GM23338 (cell line): ENCODE measurements at regions not wholly inside any gene's neighbourhood (a gene's known extent, or its start where the extent isn't known, plus 50 kb on each side); places are given as distances from the start of the nearest gene placed in this dataset.
"Not testable (repeated sequence)": the region's sequence is repeated elsewhere in the genome, so short reads cannot be mapped to it uniquely, and the experiment has no call there.

ENCODE experiments used
- ATAC-seq: fragments of 200-7000 bp; cut with Tn5 transposase; 3 replicates; pipeline ENCODE4 v1.9.1; 2020
- DNase-seq: peaks from one replicate; pipeline ENCODE4 v3.0.0-alpha.2; 2015; ENCODE audit warnings: low spot score
- H2AFZ ChIP-seq: fragments of 200-600 bp; sonication (generic); 2 replicates; pipeline ENCODE4 v1.8.0; 2016; ENCODE audit warnings: antibody characterized with exemption, mild to moderate bottlenecking, moderate library complexity
- H3F3A ChIP-seq: fragments of 200-600 bp; sonication (generic); replicated peaks from 2 replicates; pipeline ENCODE4 v1.8.0; 2017; ENCODE audit warnings: antibody characterized with exemption, mixed run types, low read depth
- H3K27ac ChIP-seq: fragments of 200-600 bp; sonication (generic); 2 replicates; pipeline ENCODE4 v1.6.1; 2016; ENCODE audit warnings: low read depth
- H3K27me3 ChIP-seq: fragments of 200-600 bp; sonication (generic); 2 replicates; pipeline ENCODE4 v1.8.0; 2016; ENCODE audit warnings: mild to moderate bottlenecking, mixed run types, moderate library complexity; ENCODE audit not compliant: insufficient read depth
- H3K36me3 ChIP-seq: fragments of 200-600 bp; sonication (generic); 2 replicates; pipeline ENCODE4 v1.8.0; 2016; ENCODE audit warnings: mild to moderate bottlenecking; ENCODE audit not compliant: insufficient read depth
- H3K4me1 ChIP-seq: fragments of 200-600 bp; sonication (generic); 2 replicates; pipeline ENCODE4 v1.8.0; 2016; ENCODE audit warnings: mild to moderate bottlenecking, moderate library complexity; ENCODE audit not compliant: insufficient read depth
- H3K4me2 ChIP-seq: fragments of 200-600 bp; sonication (generic); 2 replicates; pipeline ENCODE4 v1.7.1; 2017; ENCODE audit warnings: mixed run types
- H3K4me3 ChIP-seq: fragments of 200-600 bp; sonication (generic); 2 replicates; pipeline ENCODE4 v1.6.1; 2016; ENCODE audit warnings: mixed run types
- H3K79me2 ChIP-seq: fragments of 200-600 bp; sonication (generic); replicated peaks from 2 replicates; pipeline ENCODE4 v1.8.0; 2017; ENCODE audit warnings: mild to moderate bottlenecking; ENCODE audit not compliant: insufficient read depth
- H3K9me2 ChIP-seq: fragments of 200-600 bp; sonication (generic); 2 replicates; pipeline ENCODE4 v1.8.0; 2017; ENCODE audit not compliant: insufficient read depth
- H4K20me1 ChIP-seq: fragments of 200-600 bp; sonication (generic); replicated peaks from 2 replicates; pipeline ENCODE4 v1.8.0; 2017; ENCODE audit warnings: mild to moderate bottlenecking; ENCODE audit not compliant: insufficient read depth
- H3K27ac Mint-ChIP-seq: 2 replicates; pipeline ENCODE4 v1.8.0; 2020; ENCODE audit warnings: inconsistent platforms, mild to moderate bottlenecking, moderate library complexity, mixed read lengths
- H3K27me3 Mint-ChIP-seq: 3 replicates; pipeline ENCODE4 v1.8.0; 2022; ENCODE audit warnings: low read depth, mild to moderate bottlenecking, moderate library complexity, mixed read lengths, inconsistent platforms; ENCODE audit not compliant: insufficient read depth, poor library complexity
- H3K36me3 Mint-ChIP-seq: 3 replicates; pipeline ENCODE4 v1.8.0; 2021; ENCODE audit warnings: low read depth, mild to moderate bottlenecking, inconsistent platforms, moderate library complexity, mixed read lengths
- H3K4me1 Mint-ChIP-seq: 3 replicates; pipeline ENCODE4 v1.8.0; 2020; ENCODE audit warnings: mild to moderate bottlenecking, inconsistent platforms, mixed read lengths
- H3K4me3 Mint-ChIP-seq: 3 replicates; pipeline ENCODE4 v1.8.0; 2021; ENCODE audit warnings: moderate library complexity, mild to moderate bottlenecking, inconsistent platforms, mixed read lengths
- H3K9me3 Mint-ChIP-seq: 3 replicates; pipeline ENCODE4 v1.8.0; 2020; ENCODE audit warnings: moderate library complexity, mild to moderate bottlenecking, inconsistent platforms, mixed read lengths
- CREB1 ChIP-seq: fragments of 250-450 bp; sonication (Bioruptor Pico); IDR thresholded peaks from 2 replicates; pipeline ENCODE4 v1.5.0; 2020; ENCODE audit warnings: low read depth, mild to moderate bottlenecking, moderate library complexity
- CTCF ChIP-seq, 2 experiments: fragments of 200-600 bp in 1 of 2; sonication (generic) in 1 of 2; conservative IDR thresholded peaks; 2 replicates each; pipeline versions ENCODE4 v1.5.1 to v1.6.1; 2016 to 2017; ENCODE audit warnings: antibody characterized with exemption in 2 of 2, low read depth in 2 of 2, mild to moderate bottlenecking in 2 of 2, moderate library complexity in 1 of 2
- ETS1 ChIP-seq: IDR thresholded peaks from 2 replicates; pipeline ENCODE4 v1.6.1; 2016; ENCODE audit warnings: antibody characterized with exemption
- JUNB ChIP-seq: IDR thresholded peaks from one replicate; pipeline ENCODE4 v1.6.1; 2016; ENCODE audit warnings: antibody characterized with exemption; ENCODE audit not compliant: unreplicated experiment
- POLR2AphosphoS5 ChIP-seq: IDR thresholded peaks from 2 replicates; pipeline ENCODE4 v1.6.1; 2016; ENCODE audit warnings: antibody characterized with exemption, low read depth
- REST ChIP-seq: IDR thresholded peaks from one replicate; pipeline ENCODE4 v1.6.1; 2018; ENCODE audit warnings: antibody characterized with exemption; ENCODE audit not compliant: unreplicated experiment
- STAT1 ChIP-seq: IDR thresholded peaks from one replicate; pipeline ENCODE4 v1.6.1; 2016; ENCODE audit warnings: antibody characterized with exemption; ENCODE audit not compliant: unreplicated experiment
- ZNF114 ChIP-seq: fragments of 250-450 bp; sonication (Bioruptor Pico); IDR thresholded peaks from 2 replicates; pipeline ENCODE4 v1.5.0; 2020; ENCODE audit warnings: mild to moderate bottlenecking, moderate library complexity
- ZNF331 ChIP-seq: fragments of 250-450 bp; sonication (Bioruptor Pico); IDR thresholded peaks from 2 replicates; pipeline ENCODE4 v1.5.0; 2020; ENCODE audit warnings: low read depth, mild to moderate bottlenecking, moderate library complexity

- TF ChIP-seq CTCF (conservative IDR thresholded peaks at IDR 0.05; ENCODE audit: low read depth in 2 of 2), result peak in 1 of 2 experiments; percentile 18; a peak in 1 of 4 replicates
Measured at GRCh38 chrX:129262912-129263311, 260.4 kb downstream of the SMARCA1 start (continued).

GRCh38 chrX:129255516-129255915, 267.8 kb downstream of the SMARCA1 start:
- H3K79me2 ChIP-seq, H3K4me3 ChIP-seq, H3K27me3 ChIP-seq, H3K27ac ChIP-seq, H3K36me3 ChIP-seq, H4K20me1 ChIP-seq, H3K9me3 Mint-ChIP-seq, H3K4me2 ChIP-seq, H2AFZ ChIP-seq, H3K4me1 Mint-ChIP-seq, H3K36me3 Mint-ChIP-seq, ATAC-seq, H3K27me3 Mint-ChIP-seq, H3K4me1 ChIP-seq, H3K9me2 ChIP-seq, H3K27ac Mint-ChIP-seq, H3F3A ChIP-seq, H3K4me3 Mint-ChIP-seq: not testable (repeated sequence)
- TF ChIP-seq CTCF (conservative IDR thresholded peaks at IDR 0.05; ENCODE audit: low read depth in 2 of 2), result peak; percentile 41 to 60
- peak; percentile 22 for DNase-seq

- Histone ChIP-seq H3K79me2 (no peaks in the 10 kb centered on the region), H3K4me3 (no peak overlapping the region), H3F3A (no peaks in the 10 kb centered on the region), H3K4me1 (no peaks in the 10 kb centered on the region), H3K9me2 (no peaks in the 10 kb centered on the region), H3K27me3 (no peaks in the 10 kb centered on the region), H4K20me1 (no peaks in the 10 kb centered on the region), H2AFZ (no peak overlapping the region), H3K4me2 (no peak overlapping the region), H3K36me3 (no peaks in the 10 kb centered on the region), H3K27ac (no peak overlapping the region)
- H3K9me3 Mint-ChIP-seq, result peaks cover 4% of the 10 kb centered on the region; the same call in 2 of the 3 replicates
- no peak overlapping the region for H3K4me3 Mint-ChIP-seq
- H3K27me3 Mint-ChIP-seq, result no peaks in the 10 kb centered on the region
- DNase-seq, result no peak
- H3K4me1 Mint-ChIP-seq, result no peaks in the 10 kb centered on the region
- no peak overlapping the region for H3K27ac Mint-ChIP-seq
- H3K36me3 Mint-ChIP-seq, result no peaks in the 10 kb centered on the region
- no peak for ATAC-seq
- TF ChIP-seq POLR2AphosphoS5 (no peak), ZNF114 (CRISPR knock-in tag) (no peak), JUNB (no peak), CTCF (conservative IDR thresholded peaks at IDR 0.05; ENCODE audit: low read depth in 2 of 2) (no peak), CREB1 (CRISPR knock-in tag) (no peak), ETS1 (no peak), STAT1 (no peak), REST (no peak), ZNF331 (no peak)
Measured at GRCh38 chrX:129249563-129249962, 273.7 kb downstream of the SMARCA1 start.
